Renal pelvis (tissue), 1 donor: ENCODE measurements at regions not wholly inside any gene's neighbourhood (a gene's known extent, or its start where the extent isn't known, plus 50 kb on each side); places are given as distances from the start of the nearest gene placed in this dataset.
A peak's percentile ranks its signal among the peaks of the same experiment; 100 is the strongest.

Experiments used
- DNase-seq: peaks from one replicate; pipeline ENCODE4 v3.0.0-alpha.2; 2013

GRCh38 chr3:18079739-18080138 lies 337.3 kb upstream of the TBC1D5 start:
- DNase-seq = no peak

GRCh38 chr3:18079062-18079461 lies 336.6 kb upstream of the TBC1D5 start:
- DNase-seq = no peak

GRCh38 chr3:18077128-18077840 lies 334.9 kb upstream of the TBC1D5 start:
- DNase-seq = no peak

- no peak for DNase-seq
These were observed 333.9 kb upstream of the TBC1D5 start for GRCh38 chr3:18076301-18076700.

GRCh38 chr3:18075799-18076198 lies 333.4 kb upstream of the TBC1D5 start:
- DNase-seq = no peak

GRCh38 chr3:18071833-18072232 lies 329.4 kb upstream of the TBC1D5 start:
- DNase-seq = no peak

GRCh38 chr3:18070944-18071343 lies 328.5 kb upstream of the TBC1D5 start:
- DNase-seq = no peak

- no peak for DNase-seq
These were observed 327.8 kb upstream of the TBC1D5 start for GRCh38 chr3:18070231-18070630.

GRCh38 chr3:18069568-18069967 lies 327.1 kb upstream of the TBC1D5 start:
- DNase-seq = no peak

- no peak for DNase-seq
These were observed 324.6 kb upstream of the TBC1D5 start for GRCh38 chr3:18066899-18067582.

- no peak for DNase-seq
These were observed 322.2 kb upstream of the TBC1D5 start for GRCh38 chr3:18064586-18064985.

- no peak for DNase-seq
These were observed 320.2 kb upstream of the TBC1D5 start for GRCh38 chr3:18062657-18063025.

GRCh38 chr3:18061737-18062656 lies 319.6 kb upstream of the TBC1D5 start:
- no peak for DNase-seq

GRCh38 chr3:18058666-18059065 lies 316.2 kb upstream of the TBC1D5 start:
- DNase-seq = no peak

GRCh38 chr3:18057471-18058091 lies 315.1 kb upstream of the TBC1D5 start:
- no peak for DNase-seq

GRCh38 chr3:18054625-18055024 lies 312.2 kb upstream of the TBC1D5 start:
- DNase-seq = no peak

- peak; percentile 8 for DNase-seq
These were observed 308.9 kb upstream of the TBC1D5 start for GRCh38 chr3:18051306-18051705.

GRCh38 chr3:18049096-18049495 lies 306.7 kb upstream of the TBC1D5 start:
- DNase-seq = no peak

GRCh38 chr3:18047052-18047451 lies 304.6 kb upstream of the TBC1D5 start:
- no peak for DNase-seq

GRCh38 chr3:18046131-18046915 lies 303.9 kb upstream of the TBC1D5 start:
- DNase-seq = no peak
